Neural cell (in vitro differentiated cells): ENCODE measurements at regions not wholly inside any gene's neighbourhood (a gene's known extent, or its start where the extent isn't known, plus 50 kb on each side); places are given as distances from the start of the nearest gene placed in this dataset.

Experiments
- H2AFZ ChIP-seq: fragments of 200-600, 300-800 bp; sonication (generic), shearing (Covaris generic); 2 replicates; pipeline ENCODE4 v1.6.0; 2014; ENCODE audit warnings: low read depth, mild to moderate bottlenecking, antibody characterized with exemption, low read length, moderate library complexity
- H3F3A ChIP-seq: fragments of 200-600 bp; shearing (Covaris generic); 2 replicates; pipeline ENCODE4 v1.6.1; 2016; ENCODE audit warnings: mild to moderate bottlenecking, moderate library complexity, mixed read lengths, antibody characterized with exemption, low read length; ENCODE audit not compliant: insufficient read depth, poor library complexity, severe bottlenecking
- H3K27ac ChIP-seq: fragments of 200-600, 300-800 bp; sonication (generic), shearing (Covaris generic); 2 replicates; pipeline ENCODE4 v1.5.1; 2014; ENCODE audit warnings: mild to moderate bottlenecking, low read length, moderate library complexity
- H3K27me3 ChIP-seq: fragments of 300-800, 200-600 bp; sonication (generic), shearing (Covaris generic); 2 replicates; pipeline ENCODE4 v1.6.0; 2014; ENCODE audit warnings: mild to moderate bottlenecking, low read depth, low read length, moderate library complexity; ENCODE audit not compliant: insufficient read depth
- H3K36me3 ChIP-seq: fragments of 300-800, 200-600 bp; sonication (generic), shearing (Covaris generic); 2 replicates; pipeline ENCODE4 v1.5.1; 2014; ENCODE audit warnings: mild to moderate bottlenecking, antibody characterized with exemption, low read length, moderate library complexity; ENCODE audit not compliant: insufficient read depth
- H3K4me2 ChIP-seq: fragments of 300-800, 200-600 bp; sonication (generic), shearing (Covaris generic); 2 replicates; pipeline ENCODE4 v1.6.0; 2014; ENCODE audit warnings: mild to moderate bottlenecking, low read length
- H3K4me3 ChIP-seq: fragments of 300-800, 200-600 bp; sonication (generic), shearing (Covaris generic); 2 replicates; pipeline ENCODE4 v1.5.1; 2014; ENCODE audit warnings: mild to moderate bottlenecking, low read length, moderate library complexity
- H3K79me2 ChIP-seq: fragments of 200-600 bp; shearing (Covaris generic); replicated peaks from 2 replicates; pipeline ENCODE4 v1.6.0; 2014; ENCODE audit warnings: mild to moderate bottlenecking, low read length, moderate library complexity; ENCODE audit not compliant: insufficient read depth
- H3K9ac ChIP-seq: fragments of 300-800, 200-600 bp; sonication (generic), shearing (Covaris generic); 2 replicates; pipeline ENCODE4 v1.6.1; 2016; ENCODE audit warnings: mild to moderate bottlenecking, low read length, mixed read lengths
- H3K9me2 ChIP-seq: fragments of 200-600 bp; shearing (Covaris generic); 2 replicates; pipeline ENCODE4 v1.6.1; 2016; ENCODE audit warnings: mild to moderate bottlenecking, low read length, mixed read lengths; ENCODE audit not compliant: insufficient read depth
- H3K9me3 ChIP-seq: fragments of 200-600, 300-800 bp; sonication (generic), shearing (Covaris generic); 2 replicates; pipeline ENCODE4 v1.6.1; 2016; ENCODE audit warnings: mild to moderate bottlenecking, mixed run types, low read length, moderate library complexity, mixed read lengths
- H4K20me1 ChIP-seq: fragments of 200-600 bp; shearing (Covaris generic); 2 replicates; pipeline ENCODE4 v1.6.1; 2016; ENCODE audit warnings: mild to moderate bottlenecking, mixed run types; ENCODE audit not compliant: insufficient read depth
- CTCF ChIP-seq: fragments of 450-650 bp; IDR thresholded peaks from 2 replicates; pipeline ENCODE4 v1.5.1; 2014; ENCODE audit warnings: antibody characterized with exemption, mild to moderate bottlenecking, moderate library complexity; ENCODE audit not compliant: poor library complexity, severe bottlenecking
- EP300 ChIP-seq: fragments of 450-650 bp; conservative IDR thresholded peaks from 2 replicates; pipeline ENCODE4 v1.6.1; 2014; ENCODE audit warnings: antibody characterized with exemption, mild to moderate bottlenecking, moderate library complexity; ENCODE audit not compliant: poor library complexity, severe bottlenecking
- EZH2 ChIP-seq: fragments of 200-600, 300-800 bp; shearing (Covaris generic), sonication (generic); IDR thresholded peaks from 2 replicates; pipeline ENCODE4 v1.6.1; 2014; ENCODE audit warnings: antibody characterized with exemption, low read length, borderline replicate concordance, mild to moderate bottlenecking; ENCODE audit not compliant: insufficient read depth, poor library complexity, severe bottlenecking
- MXI1 ChIP-seq: fragments of 450-650 bp; conservative IDR thresholded peaks from 2 replicates; pipeline ENCODE4 v1.6.1; 2014; ENCODE audit warnings: antibody characterized with exemption, mild to moderate bottlenecking; ENCODE audit not compliant: poor library complexity, severe bottlenecking
- POLR2AphosphoS5 ChIP-seq: IDR thresholded peaks from 2 replicates; pipeline ENCODE4 v1.6.1; 2012
- RAD21 ChIP-seq: fragments of 450-650 bp; conservative IDR thresholded peaks from 2 replicates; pipeline ENCODE4 v1.6.1; 2014; ENCODE audit warnings: antibody characterized with exemption, mild to moderate bottlenecking, moderate library complexity
- REST ChIP-seq: IDR thresholded peaks from 2 replicates; pipeline ENCODE4 v1.6.1; 2012; ENCODE audit warnings: borderline replicate concordance
- SMC3 ChIP-seq: fragments of 450-650 bp; conservative IDR thresholded peaks from 2 replicates; pipeline ENCODE4 v1.6.1; 2014; ENCODE audit warnings: antibody characterized with exemption, mild to moderate bottlenecking, moderate library complexity; ENCODE audit not compliant: poor library complexity
- TAF1 ChIP-seq: IDR thresholded peaks from 2 replicates; pipeline ENCODE4 v1.6.1; 2012; ENCODE audit warnings: low read depth

GRCh38 chr6:97639702-97640101, 356.7 kb upstream of the MMS22L start:
- no peaks in the 10 kb centered on the region for H3K79me2 ChIP-seq
- no peaks in the 10 kb centered on the region for H3K27me3 ChIP-seq
- no peak overlapping the region for H2AFZ ChIP-seq
- TF ChIP-seq EP300, result no peak
- no peak for TF ChIP-seq SMC3
- TF ChIP-seq RAD21, result no peak
- no peaks in the 10 kb centered on the region for H3K9me3 ChIP-seq
- H3K9me2 ChIP-seq, result no peaks in the 10 kb centered on the region
- H4K20me1 ChIP-seq, result no peaks in the 10 kb centered on the region
- no peak overlapping the region for H3K4me2 ChIP-seq
- no peaks in the 10 kb centered on the region for H3F3A ChIP-seq
- H3K36me3 ChIP-seq, result no peaks in the 10 kb centered on the region
- no peak overlapping the region for H3K9ac ChIP-seq
- H3K27ac ChIP-seq, result no peak overlapping the region
- H3K4me3 ChIP-seq, result no peak overlapping the region

- TF ChIP-seq SMC3, result no peak
- TF ChIP-seq CTCF, result no peak
- no peak for TF ChIP-seq TAF1
- no peak for TF ChIP-seq RAD21
- TF ChIP-seq EZH2, result no peak
- no peak for TF ChIP-seq REST
- TF ChIP-seq MXI1, result no peak
- no peak for TF ChIP-seq POLR2AphosphoS5
- TF ChIP-seq EP300, result no peak
- Histone ChIP-seq H3F3A (no peaks in the 10 kb centered on the region), H3K27me3 (no peaks in the 10 kb centered on the region), H2AFZ (no peak overlapping the region), H3K36me3 (no peaks in the 10 kb centered on the region), H3K27ac (no peak overlapping the region), H3K79me2 (no peaks in the 10 kb centered on the region), H3K4me2 (no peak overlapping the region), H3K9me3 (no peaks in the 10 kb centered on the region), H3K4me3 (no peak overlapping the region), H3K9ac (no peak overlapping the region), H3K9me2 (no peaks in the 10 kb centered on the region), H4K20me1 (no peaks in the 10 kb centered on the region)
These were observed 361.3 kb upstream of the MMS22L start for GRCh38 chr6:97644353-97644752.

GRCh38 chr6:97645757-97646156, 362.7 kb upstream of the MMS22L start:
- TF ChIP-seq POLR2AphosphoS5 (peak; percentile 45), EP300 (peak; percentile 94), REST (peak; percentile 71), EZH2 (no peak)
- Histone ChIP-seq H3K9me3 (no peaks in the 10 kb centered on the region), H3K9me2 (no peaks in the 10 kb centered on the region), H4K20me1 (no peaks in the 10 kb centered on the region), H3K36me3 (no peaks in the 10 kb centered on the region), H3K27me3 (no peaks in the 10 kb centered on the region), H3K4me3 (no peak overlapping the region), H3K79me2 (no peaks in the 10 kb centered on the region), H3K9ac (no peak overlapping the region), H3K27ac (no peak overlapping the region), H3K4me2 (no peak overlapping the region), H3F3A (no peaks in the 10 kb centered on the region), H2AFZ (no peak overlapping the region)
